Vagina (tissue), 2 donors: ENCODE measurements at regions not wholly inside any gene's neighbourhood (a gene's known extent, or its start where the extent isn't known, plus 50 kb on each side); places are given as distances from the start of the nearest gene placed in this dataset.

Experiments used
- CTCF ChIP-seq, 3 experiments: fragments of 450-650 bp in 2 of 3; fragments of 200-600 bp in 1 of 3; sonication (generic) in 1 of 3; IDR thresholded peaks; one replicate each; pipeline ENCODE4 v1.5.1; 2017 to 2019; ENCODE audit warnings: antibody characterized with exemption in 3 of 3, mild to moderate bottlenecking in 2 of 3, moderate library complexity in 2 of 3
- POLR2A ChIP-seq, 2 donors: fragments of 450-650 bp; IDR thresholded peaks; one replicate each; pipeline ENCODE4 v1.6.1; 2017; ENCODE audit warnings: antibody characterized with exemption in 2 of 2, mild to moderate bottlenecking in 2 of 2, moderate library complexity in 2 of 2
- POLR2AphosphoS5 ChIP-seq, 2 donors: sonication (generic); formaldehyde crosslinking; IDR thresholded peaks; one replicate each; pipeline ENCODE4 v1.9.0; 2017; ENCODE audit warnings: antibody characterized with exemption in 2 of 2, mild to moderate bottlenecking in 2 of 2, low read depth in 1 of 2; ENCODE audit not compliant: insufficient read depth in 1 of 2

DNA sequence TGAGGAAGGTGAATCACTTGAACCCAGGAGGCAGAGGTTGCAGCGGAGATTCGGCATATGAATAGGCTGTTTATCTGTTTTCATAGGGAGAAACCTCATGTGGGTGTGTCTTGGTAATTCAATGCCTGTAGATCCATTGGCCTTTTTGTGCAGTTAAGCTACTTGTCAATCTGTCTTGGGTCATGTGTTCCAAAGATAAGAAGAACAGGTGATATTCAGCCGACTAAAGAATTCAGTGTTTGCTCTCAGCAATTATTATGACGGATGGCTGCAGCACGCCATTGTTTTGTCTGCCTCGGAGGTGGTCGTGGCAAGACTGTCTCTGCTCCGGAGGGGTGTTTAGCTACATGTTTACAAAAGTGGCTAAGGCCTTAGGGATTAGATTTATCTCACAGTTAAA is 573.0 kb upstream of the PCDH9 start:
- TF ChIP-seq CTCF (IDR thresholded peaks at IDR 0.05) (no peak), POLR2AphosphoS5 (IDR thresholded peaks at IDR 0.05; ENCODE audit: insufficient read depth in 1 of 2, low read depth in 1 of 2) (no peak), POLR2A (IDR thresholded peaks at IDR 0.05) (no peak)
